AG04450 (cell line): ENCODE measurements at regions not wholly inside any gene's neighbourhood (a gene's known extent, or its start where the extent isn't known, plus 50 kb on each side); places are given as distances from the start of the nearest gene placed in this dataset.
"Not testable (repeated sequence)": the region's sequence is repeated elsewhere in the genome, so short reads cannot be mapped to it uniquely, and the experiment has no call there.

Experiments
- CTCF ChIA-PET: fragments of 300-600, 350-600 bp; formaldehyde crosslinking; extraction: SDS; loops from one replicate; lab custom pipeline; 2022; ENCODE audit warnings: antibody characterized with exemption, inconsistent platforms; lab: Charles Lee
- POLR2A ChIA-PET: fragments of 350-600 bp; formaldehyde crosslinking; extraction: SDS; loops from one replicate; lab custom pipeline; 2021; ENCODE audit warnings: antibody characterized with exemption, inconsistent platforms; lab: Yijun Ruan, JAX
- DNase-seq: peaks from one replicate; pipeline ENCODE4 v3.0.0-alpha.2; 2011; ENCODE audit warnings: low read depth, low spot score
- H3K27ac ChIP-seq: one replicate; pipeline ENCODE4 v1.5.1; 2012; ENCODE audit warnings: low read depth, low read length, control low read depth
- H3K27me3 ChIP-seq: one replicate; pipeline ENCODE4 v1.6.0; 2012; ENCODE audit warnings: low read length; ENCODE audit not compliant: control insufficient read depth, insufficient read depth
- H3K4me3 ChIP-seq: 2 replicates; pipeline ENCODE4 v1.5.1; 2011; ENCODE audit warnings: mild to moderate bottlenecking, low read depth, low read length, control low read depth
- H3K9me3 ChIP-seq: 2 replicates; pipeline ENCODE4 v1.5.1; 2012; ENCODE audit warnings: low read length; ENCODE audit not compliant: control insufficient read depth, insufficient read depth
- CTCF ChIP-seq: IDR thresholded peaks from 2 replicates; pipeline ENCODE4 v1.5.1; 2011; ENCODE audit warnings: low read depth, low read length, control low read depth, inconsistent platforms

DNA sequence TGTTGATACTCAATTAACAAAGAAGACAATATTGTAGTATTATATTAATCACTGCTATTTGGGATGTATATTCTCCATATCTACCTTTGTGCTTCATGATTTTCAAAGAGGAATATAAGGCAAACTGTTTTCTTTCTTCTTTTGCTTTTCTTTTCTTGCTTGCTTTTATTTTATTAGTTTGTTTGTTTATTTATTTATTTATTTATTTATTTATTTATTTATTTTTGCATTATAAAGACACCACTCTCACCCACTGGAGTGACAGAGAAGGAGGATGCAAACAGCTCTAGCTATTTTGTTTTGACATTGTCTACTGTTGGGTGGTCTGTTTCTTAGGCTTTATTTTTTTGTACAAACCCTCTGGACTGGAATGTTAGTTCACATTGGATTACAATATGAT is 1352.7 kb downstream of the HACE1 start:
- H3K9me3 ChIP-seq, result no peaks in the 10 kb centered on the region; the same call in 1 of the 2 replicates
- CTCF ChIA-PET, result no interaction called here
- POLR2A ChIA-PET, result no interaction called here
- no peak for DNase-seq
- H3K27ac ChIP-seq, result no peak overlapping the region
- no peaks in the 10 kb centered on the region for H3K27me3 ChIP-seq
- no peak overlapping the region for H3K4me3 ChIP-seq
- TF ChIP-seq CTCF, result no peak

GRCh38 chr6:103505155-103505518 is 1354.6 kb downstream of the HACE1 start:
- ChIA-PET CTCF (no interaction called here), POLR2A (no interaction called here)
- H3K27me3 ChIP-seq, result no peaks in the 10 kb centered on the region
- no peak for TF ChIP-seq CTCF
- no peak overlapping the region for H3K27ac ChIP-seq
- H3K4me3 ChIP-seq, result no peak overlapping the region
- no peak for DNase-seq
- no peaks in the 10 kb centered on the region; the same call in 1 of the 2 replicates for H3K9me3 ChIP-seq

- no peaks in the 10 kb centered on the region for H3K27me3 ChIP-seq
- DNase-seq, result no peak
- no peak for TF ChIP-seq CTCF
- no peak overlapping the region for H3K4me3 ChIP-seq
- H3K27ac ChIP-seq, result no peak overlapping the region
- CTCF ChIA-PET, result no interaction called here
- H3K9me3 ChIP-seq, result no peaks in the 10 kb centered on the region; the same call in 1 of the 2 replicates
- POLR2A ChIA-PET, result no interaction called here
These were observed 1355.1 kb downstream of the HACE1 start for GRCh38 chr6:103504501-103505154.

- H3K27me3 ChIP-seq, POLR2A ChIA-PET, H3K27ac ChIP-seq, DNase-seq, H3K4me3 ChIP-seq, H3K9me3 ChIP-seq, CTCF ChIA-PET: not testable (repeated sequence)
These were observed 1363.1 kb downstream of the HACE1 start for GRCh38 chr6:103496588-103496987.

GRCh38 chr6:103456652-103457051 is 1403.1 kb downstream of the HACE1 start:
- Histone ChIP-seq H3K9me3 (peaks cover 5% of the 10 kb centered on the region), H3K4me3 (no peak overlapping the region), H3K27ac (no peak overlapping the region), H3K27me3 (no peaks in the 10 kb centered on the region)
- ChIA-PET POLR2A (no interaction called here), CTCF (interaction anchor here (1.0 kb wide), 1 partner anchor 100 kb away, joined by 3 read pairs; no protein-coding TSS in a partner anchor)
- no peak for DNase-seq
- no peak for TF ChIP-seq CTCF

- CTCF ChIA-PET, result no interaction called here
- no peak overlapping the region for H3K4me3 ChIP-seq
- no peak for TF ChIP-seq CTCF
- DNase-seq, result no peak
- POLR2A ChIA-PET, result no interaction called here
- no peaks in the 10 kb centered on the region for H3K27me3 ChIP-seq
- peaks cover 5% of the 10 kb centered on the region for H3K9me3 ChIP-seq
- no peak overlapping the region for H3K27ac ChIP-seq
These were observed 1404.4 kb downstream of the HACE1 start for GRCh38 chr6:103455275-103455674.
